Stimulated activated CD4-positive, alpha-beta T cell treated with anti-CD3 and anti-CD28 coated beads, Interleukin-2, amount 100 ng/mL, for 24 hours (primary cell): ENCODE measurements at regions not wholly inside any gene's neighbourhood (a gene's known extent, or its start where the extent isn't known, plus 50 kb on each side); places are given as distances from the start of the nearest gene placed in this dataset.
"Not testable (repeated sequence)": the region's sequence is repeated elsewhere in the genome, so short reads cannot be mapped to it uniquely, and the experiment has no call there.

Experiments
- DNase-seq, 2 donors: peaks; one replicate each; pipeline ENCODE4 v3.0.0-alpha.2; 2020

DNA sequence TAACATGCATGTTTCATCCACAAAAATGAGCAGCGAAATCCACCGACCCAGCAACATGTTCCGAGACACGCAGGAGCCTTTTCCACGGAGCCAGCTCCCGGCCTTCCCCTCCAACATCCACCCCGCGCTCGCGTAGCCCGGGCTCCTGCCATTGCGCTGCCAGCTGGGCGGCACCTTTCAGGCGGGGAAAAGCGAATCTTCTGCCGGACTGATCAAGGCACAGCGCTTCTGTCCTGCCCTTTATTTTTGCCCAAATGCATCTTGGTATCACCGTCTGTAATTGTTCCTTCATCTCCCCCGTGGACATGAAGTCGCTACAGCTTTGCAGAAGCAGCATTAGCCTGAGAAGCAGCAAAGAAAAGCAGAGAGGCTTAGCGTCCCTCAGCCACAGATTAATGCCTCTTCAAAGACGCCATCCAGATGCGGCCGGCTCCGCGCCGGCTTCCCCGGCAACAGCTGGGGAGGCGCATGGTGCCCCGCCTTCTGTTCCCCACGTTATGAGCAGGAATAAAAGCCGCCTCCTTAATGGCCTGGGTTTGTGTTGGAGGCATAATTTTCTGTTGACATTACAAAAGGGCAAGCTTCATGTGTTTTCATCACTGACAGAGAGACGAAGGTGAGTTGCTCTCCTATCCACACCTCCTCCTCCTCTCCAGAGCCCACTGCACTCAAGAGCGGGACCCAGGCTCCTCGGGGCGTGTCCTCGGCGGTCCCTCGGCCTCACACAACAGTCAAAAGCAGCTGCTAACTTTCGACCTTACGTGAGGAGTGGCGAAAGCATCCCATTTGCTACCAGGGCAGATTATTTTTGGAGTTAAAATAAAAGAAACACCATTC, 122.1 kb upstream of the SALL3 start:
- no peak for DNase-seq

DNA sequence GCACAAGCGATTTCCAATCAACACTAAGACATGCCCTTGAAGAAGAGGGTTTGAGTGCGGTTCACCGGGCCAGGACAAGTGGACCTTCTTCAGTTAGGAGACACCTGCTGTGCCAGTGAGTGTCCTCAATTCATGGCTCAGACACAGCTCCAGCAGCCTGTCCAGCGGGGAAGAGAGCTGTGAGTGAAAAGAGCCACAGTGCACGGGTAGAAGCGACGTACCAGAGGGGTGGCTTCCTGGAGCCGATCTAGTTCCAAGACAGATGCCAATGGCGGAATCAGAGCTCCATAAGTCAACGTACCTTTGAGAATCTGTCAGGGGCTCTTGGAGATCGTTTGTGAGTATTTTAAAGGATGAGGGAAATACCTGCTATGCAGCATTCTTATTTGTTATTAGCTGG, 119.9 kb upstream of the SALL3 start:
- DNase-seq = no peak

DNA sequence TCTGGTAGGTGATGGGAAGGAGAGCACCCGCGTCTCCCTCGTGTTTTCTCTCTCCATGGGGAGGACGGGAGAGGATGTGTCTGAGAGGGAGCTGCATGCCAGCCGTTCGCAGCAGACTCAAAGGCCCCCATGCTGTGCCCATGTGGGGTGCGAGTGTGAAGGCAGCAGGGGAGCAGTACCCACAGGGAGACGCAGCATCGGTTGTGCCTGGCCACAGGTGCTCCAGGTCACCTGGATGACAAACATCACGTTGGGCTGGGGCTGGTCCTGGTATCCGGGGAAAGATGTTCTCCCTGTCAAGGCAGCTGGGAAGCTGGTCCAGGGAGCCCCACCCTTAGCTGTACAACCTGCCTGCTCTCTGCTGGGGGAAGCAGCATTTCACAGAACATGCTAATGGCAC, 119.5 kb upstream of the SALL3 start:
- no peak for DNase-seq

DNA sequence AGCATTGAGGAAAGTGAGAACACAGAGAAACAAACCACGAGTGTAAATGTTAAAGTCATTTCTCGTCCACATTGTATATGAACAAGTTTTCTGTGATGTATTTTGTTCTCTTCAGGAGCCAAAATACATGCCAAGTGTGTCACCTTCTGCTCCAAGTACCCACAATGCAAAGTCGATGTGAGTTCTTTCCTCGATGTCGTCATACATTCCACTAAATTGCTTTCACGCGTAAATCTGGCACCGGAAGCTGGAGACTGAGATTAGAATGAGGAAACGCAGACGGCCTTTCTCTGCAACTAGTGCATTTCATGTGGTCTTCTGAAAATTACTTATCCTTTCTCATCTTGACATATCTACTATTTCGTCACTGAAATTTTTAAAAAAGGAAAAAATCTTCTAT, 118.5 kb upstream of the SALL3 start:
- no peak for DNase-seq

DNA sequence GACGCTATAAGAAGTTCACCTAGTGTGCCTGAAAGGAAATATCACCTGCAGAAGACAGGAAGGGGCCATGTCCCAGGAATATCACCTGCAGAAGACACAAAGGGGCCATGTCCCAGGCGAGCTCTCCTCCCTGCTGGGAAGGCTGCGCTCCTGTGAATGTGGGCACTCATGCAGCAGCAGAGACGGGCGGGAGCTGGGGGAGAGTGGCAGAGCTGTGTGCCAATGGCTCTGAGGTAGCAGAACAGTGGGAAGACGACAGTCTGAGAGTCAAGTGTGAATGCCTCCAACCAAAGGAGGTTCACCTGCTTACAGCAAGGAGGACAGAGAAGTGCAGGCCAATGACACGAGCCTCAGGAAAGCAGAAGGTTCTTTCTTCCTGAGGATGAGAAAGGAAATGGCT, 117.9 kb upstream of the SALL3 start:
- no peak for DNase-seq

DNA sequence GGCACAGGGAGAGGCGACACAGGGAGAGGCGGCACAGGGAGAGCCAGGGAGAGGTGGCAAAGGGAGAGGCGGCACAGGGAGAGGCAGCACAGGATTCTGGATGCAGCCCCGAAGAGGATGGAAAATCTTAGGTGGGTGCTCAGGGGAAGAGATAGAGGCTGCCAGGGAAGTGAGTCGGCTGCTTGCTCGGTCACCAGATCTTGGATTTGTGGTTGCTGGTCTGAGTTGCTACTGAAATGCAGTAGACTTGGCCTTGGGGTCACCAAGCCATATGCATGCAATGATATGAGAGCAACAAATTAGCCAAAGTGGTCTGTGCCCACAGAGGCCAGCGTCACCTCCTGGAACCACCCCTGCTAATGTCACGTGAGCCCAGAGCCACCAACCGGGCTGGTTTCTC, 117.2 kb upstream of the SALL3 start:
- no peak for DNase-seq

DNA sequence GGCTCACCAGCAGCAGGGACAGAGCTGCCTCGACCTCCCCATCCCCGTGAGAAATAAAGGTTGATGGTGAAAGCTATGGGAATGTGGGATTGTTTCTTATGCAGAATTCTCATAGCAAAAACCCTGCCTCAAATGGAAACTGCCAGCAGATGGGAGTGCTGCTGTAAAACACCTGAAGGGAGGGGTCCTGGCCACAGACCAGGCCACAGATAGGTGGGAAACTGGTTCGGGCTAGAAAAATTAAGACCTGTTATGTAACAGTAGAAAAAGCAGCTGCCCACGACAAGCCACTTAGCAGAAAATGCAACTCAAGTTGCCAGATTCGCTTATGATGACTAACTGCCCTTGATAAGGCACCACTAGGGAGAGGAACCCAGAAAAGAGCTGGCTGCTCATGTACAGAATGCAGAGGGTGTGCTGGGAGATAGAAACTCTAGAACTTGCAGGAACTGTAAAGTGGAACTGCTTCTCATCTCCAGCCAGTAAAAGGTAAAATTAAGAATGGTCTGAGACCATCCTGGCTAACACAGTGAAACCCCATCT, 114.5 kb upstream of the SALL3 start:
- no peak for DNase-seq

DNA sequence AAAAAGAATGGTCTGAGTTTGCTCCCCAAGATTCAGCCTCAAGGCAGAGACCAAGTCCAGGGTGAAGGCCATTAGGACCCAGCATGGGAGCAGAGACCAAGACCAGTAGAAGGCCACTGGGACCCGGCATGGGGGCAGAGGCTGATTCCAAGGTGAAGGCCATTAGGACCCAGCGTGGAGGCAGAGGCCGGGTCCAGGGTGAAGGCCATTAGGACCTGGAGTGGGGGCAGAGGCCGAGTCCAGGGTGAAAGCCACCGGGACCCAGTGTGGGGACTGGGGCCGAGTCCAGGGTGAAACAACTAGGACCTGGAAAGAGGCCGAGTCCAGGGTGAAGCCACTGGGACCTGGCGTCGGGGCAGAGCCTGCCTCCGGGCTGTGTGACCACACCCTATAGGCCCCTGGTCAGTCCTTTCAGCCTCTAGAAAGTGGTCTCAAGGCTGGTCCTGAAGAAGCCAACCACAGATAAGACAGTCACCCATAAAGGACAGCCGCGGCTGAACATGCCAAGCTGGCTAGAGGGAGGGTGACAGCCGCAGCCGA, 113.8 kb upstream of the SALL3 start:
- no peak for DNase-seq

DNA sequence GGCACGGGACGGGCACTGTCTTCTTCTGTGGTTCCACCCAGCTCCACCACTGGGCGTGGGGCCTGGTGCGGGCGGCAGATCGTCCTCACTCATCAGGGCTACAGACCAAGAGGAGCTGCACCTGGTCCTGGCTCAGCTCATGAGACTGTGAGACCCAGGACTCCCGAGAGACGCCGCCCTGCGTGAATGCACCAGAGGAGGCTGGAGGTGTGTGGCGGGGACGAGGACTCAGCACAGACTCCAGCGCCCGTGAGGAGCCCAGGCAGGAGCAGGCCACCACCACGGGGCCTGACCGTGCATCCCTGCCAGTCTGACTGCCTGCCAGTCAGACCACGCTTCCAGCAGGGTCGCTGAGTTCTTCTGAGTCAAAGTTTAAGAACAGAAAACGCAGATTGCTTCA, 112.5 kb upstream of the SALL3 start:
- no peak for DNase-seq

DNA sequence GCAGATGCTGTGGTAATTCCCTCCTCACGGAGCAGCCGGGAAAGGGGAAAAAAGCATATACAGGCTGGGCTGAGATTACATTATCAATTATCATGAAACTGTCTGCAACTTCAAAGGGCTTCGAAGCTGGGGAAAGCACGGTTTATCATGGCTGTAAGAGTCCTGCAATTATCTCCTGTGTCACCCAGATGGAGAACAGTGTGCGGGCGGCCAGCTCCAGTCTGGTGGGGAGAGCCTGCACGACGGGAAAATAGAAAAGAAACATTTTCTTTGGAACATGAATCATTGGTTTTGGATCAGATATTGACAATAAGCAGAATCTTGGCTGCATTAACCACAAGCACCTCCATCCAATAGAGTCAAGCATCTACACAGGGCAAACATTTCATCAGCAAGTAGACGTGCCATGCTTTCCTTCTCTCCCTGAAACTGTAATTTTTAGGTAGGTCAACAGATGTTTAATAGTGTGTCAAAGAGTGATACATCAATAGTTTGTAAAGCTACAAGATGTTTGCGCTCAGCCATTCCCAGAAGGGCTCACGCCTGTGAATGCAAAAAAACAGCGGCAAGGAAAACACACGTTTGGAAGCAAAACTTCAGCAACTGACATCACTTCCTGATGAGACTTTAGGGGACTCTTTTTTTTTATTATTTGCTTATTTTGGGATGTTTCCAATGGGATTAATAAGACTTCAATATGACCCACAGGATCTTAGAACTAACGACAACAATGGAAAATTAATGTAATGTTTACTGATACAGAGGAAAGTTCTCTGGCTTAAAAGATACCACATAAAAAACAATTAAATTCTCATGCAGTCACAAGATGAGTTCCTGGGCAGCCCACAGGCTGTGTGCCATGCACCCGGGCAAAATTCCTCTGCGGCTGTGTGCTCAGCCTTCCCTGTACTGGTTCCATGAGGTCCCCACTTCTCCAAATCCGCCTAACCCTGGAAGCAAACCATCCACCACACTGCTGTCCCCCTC, 111.0 kb upstream of the SALL3 start:
- no peak for DNase-seq

DNA sequence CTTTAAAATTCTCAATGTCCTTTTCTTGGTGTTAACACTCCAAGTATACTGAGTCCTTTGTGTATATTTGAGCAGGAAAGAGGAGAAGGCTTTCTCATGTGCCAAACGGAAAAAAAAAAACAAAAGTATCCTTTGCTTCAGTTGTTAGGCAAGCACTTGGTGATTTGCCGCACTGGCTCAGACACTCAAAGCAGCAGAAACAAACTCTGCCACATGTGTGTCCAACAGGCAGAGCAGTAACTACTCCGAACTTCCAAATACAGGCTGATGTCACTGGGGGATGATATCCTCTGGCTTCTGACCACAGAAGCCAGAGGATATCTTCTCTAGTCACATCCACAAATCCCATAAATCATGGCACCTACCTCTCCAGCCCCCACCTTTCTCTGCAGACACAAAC, 108.0 kb upstream of the SALL3 start:
- no peak for DNase-seq

DNA sequence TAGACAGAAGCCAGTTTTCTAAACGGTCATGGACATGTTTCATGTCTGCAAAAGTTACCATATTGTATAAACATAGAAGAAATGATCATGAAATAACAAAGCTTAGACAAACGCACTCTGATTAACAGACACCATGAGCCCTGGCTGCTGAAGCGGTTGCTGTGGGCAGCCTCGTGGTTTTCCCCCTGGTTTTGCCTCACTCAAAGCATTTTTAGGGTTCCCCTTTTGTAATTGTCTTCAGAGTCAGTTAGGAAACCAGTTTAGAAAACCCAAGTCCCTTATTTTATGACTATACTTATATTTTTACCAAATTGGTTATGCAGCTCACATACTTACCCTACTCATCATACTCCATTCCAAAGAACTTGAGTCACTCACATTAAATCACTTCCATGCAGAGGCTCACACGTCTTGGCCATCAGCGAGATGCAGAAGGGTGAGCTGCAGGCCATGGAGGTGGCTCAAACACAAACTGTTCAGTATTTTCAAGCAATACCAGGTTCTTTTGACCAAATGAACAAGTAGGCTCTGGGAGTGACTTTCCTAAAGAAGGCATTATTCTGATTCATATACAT, 105.6 kb upstream of the SALL3 start:
- no peak for DNase-seq

DNA sequence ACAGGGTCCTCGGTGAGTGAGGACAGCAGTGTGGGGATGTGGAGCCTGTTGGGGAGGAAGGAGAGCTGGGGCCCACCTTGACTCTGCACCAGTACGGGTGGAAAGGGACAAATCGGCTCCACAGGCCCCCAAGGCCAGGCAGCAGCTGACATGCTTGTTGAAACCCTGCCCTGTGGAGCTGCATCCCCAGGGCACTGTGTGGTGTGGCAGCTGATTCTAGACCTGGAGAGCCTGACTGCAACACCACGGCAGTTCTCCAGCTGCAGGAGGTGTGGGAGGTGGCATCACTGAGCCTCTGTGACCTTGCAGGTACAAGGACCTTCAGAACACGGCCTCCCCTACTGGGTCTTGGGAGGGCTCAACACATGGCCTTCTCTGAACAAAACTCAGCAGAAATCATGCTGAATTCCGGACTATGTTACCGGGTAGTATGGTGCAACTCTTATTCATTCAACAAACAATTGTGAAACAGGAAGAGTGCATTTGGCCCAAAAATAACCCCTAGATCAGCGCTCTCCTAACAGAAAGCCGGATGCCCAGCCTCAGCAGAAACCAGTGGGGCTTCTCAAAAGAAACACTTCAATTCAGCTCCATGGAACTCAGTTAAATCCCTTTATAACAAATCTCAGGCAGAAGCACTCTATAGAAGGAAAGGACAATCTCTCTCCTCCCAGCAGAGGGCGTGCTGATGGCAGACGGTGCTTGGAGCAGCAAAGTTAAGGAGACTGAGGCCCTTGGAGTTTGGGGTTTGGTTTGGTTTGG, 104.4 kb upstream of the SALL3 start:
- peak; percentile 25 to 50 for DNase-seq

DNA sequence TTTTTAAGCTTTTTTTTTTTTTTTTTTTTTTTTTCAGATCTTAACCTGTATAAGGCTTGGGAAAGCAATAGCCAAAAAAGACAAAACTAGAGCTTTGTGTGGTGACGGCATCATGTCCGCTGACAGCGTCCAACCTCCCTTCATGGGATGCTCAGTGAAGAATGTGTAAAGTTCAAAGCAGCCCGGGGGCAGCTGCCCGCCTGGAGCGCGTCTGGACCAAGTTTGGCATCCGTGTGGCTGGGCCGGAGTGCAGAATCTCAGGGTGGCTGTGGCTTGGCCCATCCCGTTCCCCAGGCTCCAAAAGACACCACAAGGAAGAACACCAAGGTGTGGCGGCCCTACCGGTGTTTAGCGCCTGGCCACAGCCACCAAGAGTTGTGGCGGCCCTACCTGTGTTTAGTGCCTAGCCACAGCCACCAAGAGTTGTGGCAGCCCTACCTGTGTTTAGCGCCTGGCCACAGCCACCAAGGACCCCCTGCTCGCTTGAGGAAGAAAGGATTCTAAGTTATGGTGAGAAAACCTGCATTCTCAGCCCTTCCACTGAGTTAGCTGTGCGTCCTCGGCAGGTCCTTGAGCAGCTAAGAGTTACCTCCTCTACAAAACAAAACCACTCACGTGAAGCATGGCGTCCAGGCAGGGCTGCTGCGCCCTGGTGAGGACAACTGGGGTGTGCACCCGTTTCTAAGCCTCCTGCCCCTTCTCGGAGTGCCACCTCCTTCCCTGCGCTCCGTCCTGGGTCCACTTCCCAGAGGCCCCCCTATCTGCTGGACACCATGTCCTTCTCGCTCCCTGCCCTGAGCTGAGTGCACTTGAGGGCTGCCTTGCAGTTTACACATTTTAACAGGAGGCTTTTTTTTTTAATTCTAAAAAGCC, 103.6 kb upstream of the SALL3 start:
- no peak for DNase-seq

DNA sequence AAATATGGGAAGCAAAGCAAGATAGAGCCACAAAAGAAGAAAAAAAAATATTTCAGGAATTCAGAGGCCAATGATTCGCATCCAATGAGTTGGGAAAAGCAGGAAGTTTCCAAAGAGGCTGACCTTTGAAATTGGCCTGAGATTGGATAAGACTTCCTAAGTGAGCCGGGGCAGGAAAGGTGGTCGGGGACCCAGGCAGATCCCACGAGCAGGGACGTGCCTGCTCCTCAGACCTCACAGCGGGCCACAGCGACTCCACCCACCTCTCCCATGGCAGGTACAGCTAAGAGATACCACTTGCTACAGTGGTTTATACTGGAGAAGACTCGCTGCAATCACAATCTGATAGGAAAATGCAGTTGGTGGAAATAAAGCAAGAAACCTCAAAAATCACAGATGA, 102.8 kb upstream of the SALL3 start:
- no peak for DNase-seq

DNA sequence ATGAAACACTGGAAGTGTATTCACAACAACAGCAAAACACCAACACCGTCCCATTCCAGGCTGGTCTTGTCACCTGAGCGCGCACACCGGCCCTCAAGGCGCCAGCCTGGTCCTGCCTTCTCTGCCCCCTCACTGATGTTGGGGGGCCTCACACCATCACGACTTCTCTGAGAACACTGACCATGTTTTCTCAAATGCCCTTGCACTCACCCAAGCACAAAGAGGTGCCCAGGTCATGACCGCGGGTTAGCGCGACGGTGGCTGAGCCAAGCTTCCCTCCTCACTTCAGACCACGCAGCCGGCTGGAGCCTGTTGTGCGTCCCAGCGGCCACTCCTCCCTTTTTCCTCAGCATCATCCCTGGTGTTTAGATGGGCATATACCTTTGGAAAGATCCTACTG, 101.3 kb upstream of the SALL3 start:
- DNase-seq = no peak

DNA sequence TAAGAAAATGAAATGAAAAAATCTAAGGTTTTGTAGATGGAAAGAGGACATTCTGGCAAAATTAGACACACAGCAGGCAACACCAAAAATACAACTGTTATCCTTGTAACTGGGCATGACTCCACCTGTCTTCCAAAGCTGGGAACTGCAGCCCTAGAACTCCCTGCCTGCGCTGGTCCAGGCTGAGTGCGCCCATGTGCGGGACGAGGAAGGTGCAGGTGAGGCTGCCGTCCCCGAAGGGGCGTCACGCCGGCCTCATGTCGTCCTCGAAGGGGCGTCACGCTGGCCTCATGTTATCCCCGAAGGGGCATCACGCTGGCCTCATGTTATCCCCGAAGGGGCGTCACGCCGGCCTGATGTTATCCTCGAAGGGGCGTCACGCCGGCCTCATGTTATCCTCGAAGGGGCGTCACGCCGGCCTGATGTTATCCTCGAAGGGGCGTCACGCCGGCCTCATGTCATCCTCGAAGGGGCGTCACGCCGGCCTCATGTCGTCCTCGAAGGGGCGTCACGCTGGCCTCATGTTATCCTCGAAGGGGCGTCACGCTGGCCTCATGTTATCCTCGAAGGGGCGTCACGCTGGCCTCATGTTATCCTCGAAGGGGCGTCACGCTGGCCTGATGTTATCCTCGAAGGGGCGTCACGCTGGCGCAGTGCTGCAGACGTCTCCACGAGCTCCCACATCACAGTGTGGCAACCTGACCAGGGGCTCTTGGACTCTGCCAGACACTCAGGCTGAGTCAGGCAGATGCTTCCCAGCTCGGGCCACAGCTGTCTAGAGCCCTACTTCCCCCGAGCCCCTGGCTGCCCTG, 100.3 kb upstream of the SALL3 start:
- DNase-seq = not testable (repeated sequence)

DNA sequence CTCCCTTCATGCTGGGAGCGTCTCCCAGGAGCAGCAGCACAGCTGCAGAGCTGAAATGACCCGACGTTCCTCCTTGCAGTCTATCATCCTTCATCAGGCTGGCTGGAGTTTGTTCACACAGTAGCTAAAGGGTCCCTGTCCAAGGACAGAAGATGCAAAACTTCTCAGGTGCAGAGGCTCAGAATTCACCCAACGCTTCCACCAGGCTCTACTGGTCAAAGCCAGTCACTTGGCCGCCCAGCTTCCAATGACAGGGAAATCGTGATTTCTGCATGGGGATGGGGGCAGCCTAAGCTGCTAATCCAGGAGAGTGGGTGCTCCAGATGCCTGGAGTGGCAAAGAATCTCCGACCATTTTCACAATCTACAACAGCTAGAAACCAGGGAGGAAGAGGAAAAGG, 97.0 kb upstream of the SALL3 start:
- DNase-seq = no peak

DNA sequence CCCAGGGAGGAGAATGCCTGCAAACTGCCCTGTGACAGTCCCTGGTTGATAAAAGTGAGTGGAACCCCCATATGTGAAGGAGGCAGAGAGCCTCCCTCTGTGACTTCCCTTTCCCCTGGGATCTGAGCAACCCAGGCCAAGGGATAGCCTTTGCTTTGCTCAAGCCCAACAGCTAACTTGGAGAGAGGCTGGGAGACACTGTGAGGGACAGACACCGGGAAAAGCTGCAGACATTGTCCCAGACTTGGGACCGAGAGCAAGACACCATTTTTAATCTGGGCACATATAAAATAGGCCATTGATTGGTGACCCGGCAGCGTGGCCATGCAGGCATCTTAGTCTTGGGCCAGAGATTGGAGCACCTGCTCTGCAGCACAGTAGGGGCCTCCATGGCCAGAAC, 96.1 kb upstream of the SALL3 start:
- no peak for DNase-seq

DNA sequence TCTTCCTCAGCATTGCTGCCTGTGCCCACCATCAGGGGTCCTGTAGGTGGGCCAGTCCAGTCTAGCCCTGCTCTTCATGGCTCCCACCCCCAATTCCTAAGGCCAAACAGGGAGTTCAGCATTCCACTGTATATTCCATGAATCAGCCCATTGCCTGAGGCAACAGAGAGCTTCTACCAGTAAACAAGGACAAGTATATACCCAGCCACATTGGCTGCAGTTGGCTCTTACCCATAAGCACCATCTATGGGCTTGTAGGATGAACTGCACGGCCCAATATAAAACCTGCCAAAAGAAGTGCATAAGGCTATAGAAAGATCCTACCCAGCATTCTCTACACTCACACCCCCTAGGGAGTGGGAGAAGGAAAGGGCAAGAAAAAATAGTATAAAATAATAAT, 95.1 kb upstream of the SALL3 start:
- DNase-seq = no peak
